Left ventricle myocardium inferior (tissue), 1 donor: ENCODE measurements at regions not wholly inside any gene's neighbourhood (a gene's known extent, or its start where the extent isn't known, plus 50 kb on each side); places are given as distances from the start of the nearest gene placed in this dataset.

Source experiments
- DNase-seq: peaks from one replicate; pipeline ENCODE4 v3.0.0-alpha.2; 2020
- H3K27ac ChIP-seq: fragments of 200-600 bp; replicated peaks from 2 replicates; pipeline ENCODE4 v1.8.0; 2021
- H3K27me3 ChIP-seq: fragments of 200-600 bp; 2 replicates; pipeline ENCODE4 v1.8.0; 2021; ENCODE audit warnings: low read depth
- H3K36me3 ChIP-seq: fragments of 200-600 bp; 2 replicates; pipeline ENCODE4 v1.8.0; 2021
- H3K4me1 ChIP-seq: fragments of 200-600 bp; 2 replicates; pipeline ENCODE4 v1.8.0; 2021
- H3K4me3 ChIP-seq: fragments of 200-600 bp; 2 replicates; pipeline ENCODE4 v1.8.0; 2021; ENCODE audit warnings: mild to moderate bottlenecking, moderate library complexity
- H3K9me3 ChIP-seq: fragments of 200-600 bp; replicated peaks from 2 replicates; pipeline ENCODE4 v1.8.0; 2021
- intact Hi-C: fragments of 100-400 bp; cut with micrococcal nuclease; formaldehyde crosslinking; loops from one replicate; pipeline ENCODE4 v1.11.0; 2022
- TF ChIP-seq, protein P1 (sequence below): fragments of 200-600 bp; IDR thresholded peaks from 2 replicates; pipeline ENCODE4 v1.8.0; 2021; ENCODE audit warnings: antibody characterized with exemption, mild to moderate bottlenecking, borderline replicate concordance
- donor health status: DM: no; HTN: yes; CAD: no; lungs with severe emphysema.

GRCh38 chr12:85509081-85509856 is 229.2 kb downstream of the ALX1 start:
- Histone ChIP-seq H3K4me1 (no peaks in the 10 kb centered on the region), H3K4me3 (no peak overlapping the region), H3K27ac (no peak overlapping the region), H3K36me3 (no peaks in the 10 kb centered on the region), H3K27me3 (no peaks in the 10 kb centered on the region), H3K9me3 (peaks cover 3% of the 10 kb centered on the region)
- DNase-seq, result no peak
- intact Hi-C loops, result no loop called here
- TF ChIP-seq, protein P1, sequence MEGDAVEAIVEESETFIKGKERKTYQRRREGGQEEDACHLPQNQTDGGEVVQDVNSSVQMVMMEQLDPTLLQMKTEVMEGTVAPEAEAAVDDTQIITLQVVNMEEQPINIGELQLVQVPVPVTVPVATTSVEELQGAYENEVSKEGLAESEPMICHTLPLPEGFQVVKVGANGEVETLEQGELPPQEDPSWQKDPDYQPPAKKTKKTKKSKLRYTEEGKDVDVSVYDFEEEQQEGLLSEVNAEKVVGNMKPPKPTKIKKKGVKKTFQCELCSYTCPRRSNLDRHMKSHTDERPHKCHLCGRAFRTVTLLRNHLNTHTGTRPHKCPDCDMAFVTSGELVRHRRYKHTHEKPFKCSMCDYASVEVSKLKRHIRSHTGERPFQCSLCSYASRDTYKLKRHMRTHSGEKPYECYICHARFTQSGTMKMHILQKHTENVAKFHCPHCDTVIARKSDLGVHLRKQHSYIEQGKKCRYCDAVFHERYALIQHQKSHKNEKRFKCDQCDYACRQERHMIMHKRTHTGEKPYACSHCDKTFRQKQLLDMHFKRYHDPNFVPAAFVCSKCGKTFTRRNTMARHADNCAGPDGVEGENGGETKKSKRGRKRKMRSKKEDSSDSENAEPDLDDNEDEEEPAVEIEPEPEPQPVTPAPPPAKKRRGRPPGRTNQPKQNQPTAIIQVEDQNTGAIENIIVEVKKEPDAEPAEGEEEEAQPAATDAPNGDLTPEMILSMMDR, result no peak

GRCh38 chr12:85509857-85510256 is 229.8 kb downstream of the ALX1 start:
- no peak overlapping the region for H3K4me3 ChIP-seq
- H3K9me3 ChIP-seq, result peaks cover 2% of the 10 kb centered on the region
- no peaks in the 10 kb centered on the region for H3K4me1 ChIP-seq
- H3K27ac ChIP-seq, result no peak overlapping the region
- TF ChIP-seq, protein P1, result no peak
- no peaks in the 10 kb centered on the region for H3K36me3 ChIP-seq
- DNase-seq, result no peak
- intact Hi-C loops, result no loop called here
- no peaks in the 10 kb centered on the region for H3K27me3 ChIP-seq

GRCh38 chr12:85516039-85516438 is 236.0 kb downstream of the ALX1 start:
- Histone ChIP-seq H3K27ac (no peak overlapping the region), H3K4me1 (no peaks in the 10 kb centered on the region), H3K9me3 (no peaks in the 10 kb centered on the region), H3K4me3 (no peak overlapping the region), H3K27me3 (no peaks in the 10 kb centered on the region), H3K36me3 (no peaks in the 10 kb centered on the region)
- intact Hi-C loops, result no loop called here
- DNase-seq, result no peak
- TF ChIP-seq, protein P1, result no peak

DNA sequence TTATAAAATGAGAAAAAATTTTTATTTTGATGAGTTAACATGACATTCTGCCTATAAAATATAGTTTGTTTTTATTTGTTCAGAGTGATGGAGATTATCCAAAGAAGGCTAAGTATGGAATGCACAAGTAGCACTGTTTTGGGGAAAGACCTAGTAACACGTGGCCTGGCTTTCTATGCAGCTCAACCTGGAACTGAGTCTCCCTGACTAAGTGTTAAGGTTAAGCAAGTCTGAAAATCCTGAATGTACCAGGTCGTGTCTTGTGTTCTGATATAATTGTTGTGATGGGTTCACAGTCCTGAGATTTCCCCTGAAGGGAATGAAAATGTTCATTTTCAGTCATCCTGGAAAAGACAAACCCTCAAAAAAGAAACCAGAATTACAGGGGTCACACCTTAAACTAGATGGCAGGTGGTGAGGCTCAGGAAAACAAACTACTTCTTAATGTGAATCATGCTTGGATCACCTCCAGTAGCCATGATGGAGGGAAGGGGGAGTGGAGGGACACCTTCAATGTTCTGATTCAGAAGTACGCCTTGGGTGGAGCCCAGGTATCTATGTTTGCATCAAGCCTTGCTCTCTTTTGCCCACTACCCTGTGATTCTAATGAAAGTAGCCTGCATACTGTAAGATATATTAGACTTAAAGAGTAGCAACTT is 236.8 kb downstream of the ALX1 start:
- no peaks in the 10 kb centered on the region for H3K27me3 ChIP-seq
- DNase-seq, result no peak
- H3K9me3 ChIP-seq, result no peaks in the 10 kb centered on the region
- intact Hi-C loops, result no loop called here
- H3K4me3 ChIP-seq, result no peak overlapping the region
- no peaks in the 10 kb centered on the region for H3K36me3 ChIP-seq
- no peak overlapping the region for H3K27ac ChIP-seq
- no peaks in the 10 kb centered on the region for H3K4me1 ChIP-seq
- TF ChIP-seq, protein P1, result no peak

GRCh38 chr12:85519163-85519562 is 239.1 kb downstream of the ALX1 start:
- Histone ChIP-seq H3K36me3 (no peaks in the 10 kb centered on the region), H3K4me1 (no peaks in the 10 kb centered on the region), H3K4me3 (no peak overlapping the region), H3K27me3 (no peaks in the 10 kb centered on the region), H3K27ac (no peak overlapping the region), H3K9me3 (no peaks in the 10 kb centered on the region)
- intact Hi-C loops, result no loop called here
- TF ChIP-seq, protein P1, result no peak
- no peak for DNase-seq
